PFSK-1 (cell line): ENCODE measurements at regions not wholly inside any gene's neighbourhood (a gene's known extent, or its start where the extent isn't known, plus 50 kb on each side); places are given as distances from the start of the nearest gene placed in this dataset.

ENCODE experiments used
- FOXP2 ChIP-seq: optimal IDR thresholded peaks from 2 replicates; pipeline ENCODE3; 2011; ENCODE audit warnings: borderline replicate concordance, control low read depth, inconsistent platforms; ENCODE audit not compliant: insufficient read depth; ENCODE audit errors: extremely low read length, extremely low read depth
- POLR2AphosphoS5 ChIP-seq: IDR thresholded peaks from 2 replicates; pipeline ENCODE4 v1.6.1; 2012; ENCODE audit warnings: low read depth, mild to moderate bottlenecking, control low read depth, low read length, moderate library complexity
- REST ChIP-seq, 2 experiments: IDR thresholded peaks; 2 replicates each; pipeline versions ENCODE4 v1.6.1 to v1.8.0; 2011 to 2012; ENCODE audit warnings: low read depth in 2 of 2, low read length in 2 of 2, control low read depth in 1 of 2, inconsistent platforms in 1 of 2, mild to moderate bottlenecking in 1 of 2, moderate library complexity in 1 of 2; ENCODE audit not compliant: insufficient read depth in 1 of 2
- SIN3A ChIP-seq: IDR thresholded peaks from 2 replicates; pipeline ENCODE4 v1.6.1; 2012; ENCODE audit warnings: mild to moderate bottlenecking, low read length, moderate library complexity, borderline replicate concordance; ENCODE audit not compliant: insufficient read depth
- TAF1 ChIP-seq: IDR thresholded peaks from 2 replicates; pipeline ENCODE4 v1.6.1; 2012; ENCODE audit warnings: low read length, control low read depth, borderline replicate concordance; ENCODE audit not compliant: insufficient read depth

DNA sequence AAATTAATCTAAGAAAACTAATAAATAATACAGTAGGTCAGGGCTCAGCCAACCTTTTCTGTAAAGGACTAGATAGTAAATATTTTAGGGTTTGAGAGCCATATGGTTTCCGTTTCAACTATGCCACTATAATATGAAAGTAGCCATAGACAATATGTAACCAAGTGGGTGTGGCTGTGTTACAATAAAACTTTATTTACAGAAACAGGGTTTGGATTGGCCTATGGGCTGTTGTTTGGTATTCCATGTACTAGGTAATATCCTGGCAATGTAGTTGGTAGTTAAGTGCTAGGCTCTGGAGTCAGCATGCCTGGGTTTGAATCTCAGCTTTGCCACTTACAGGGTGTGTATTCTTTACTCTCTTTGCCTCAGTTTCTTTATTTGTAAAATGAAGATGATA lies 156.5 kb upstream of the RPH3A start:
- no peak for TF ChIP-seq REST (IDR thresholded peaks at IDR 0.05; ENCODE audit: insufficient read depth in 1 of 2, low read depth in 2 of 2, low read length in 2 of 2)
- no peak for TF ChIP-seq FOXP2
- TF ChIP-seq POLR2AphosphoS5, result no peak
- TF ChIP-seq TAF1, result no peak
- no peak for TF ChIP-seq SIN3A

DNA sequence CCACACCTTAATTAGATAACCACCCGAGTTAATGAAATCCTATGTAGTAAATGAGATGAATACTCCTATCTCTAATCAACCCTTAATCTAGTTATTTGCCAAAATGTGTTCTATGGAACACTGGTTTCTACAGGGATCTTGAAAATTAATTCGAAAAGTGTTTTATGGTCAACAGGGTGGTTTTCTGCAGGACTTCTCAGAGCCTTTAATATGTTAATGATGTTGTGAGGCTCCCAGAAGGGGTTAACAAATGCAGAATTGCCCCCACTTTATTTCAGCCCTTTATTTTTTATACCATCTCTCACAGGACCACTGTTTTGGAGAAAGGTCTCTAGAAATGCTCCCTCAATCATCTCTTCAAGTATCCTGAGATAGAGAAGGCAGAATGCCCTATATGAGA lies 153.1 kb upstream of the RPH3A start:
- TF ChIP-seq FOXP2, result no peak
- TF ChIP-seq SIN3A, result no peak

- TF ChIP-seq REST (IDR thresholded peaks at IDR 0.05; ENCODE audit: insufficient read depth in 1 of 2, low read depth in 2 of 2, low read length in 2 of 2) (no peak), POLR2AphosphoS5 (no peak), FOXP2 (no peak), SIN3A (no peak)
Observed at GRCh38 chr12:112645586-112645985, 146.0 kb upstream of the RPH3A start.

GRCh38 chr12:112656141-112656540 lies 135.4 kb upstream of the RPH3A start:
- TF ChIP-seq SIN3A (no peak), TAF1 (no peak), FOXP2 (no peak), POLR2AphosphoS5 (no peak), REST (IDR thresholded peaks at IDR 0.05; ENCODE audit: insufficient read depth in 1 of 2, low read depth in 2 of 2, low read length in 2 of 2) (no peak)

DNA sequence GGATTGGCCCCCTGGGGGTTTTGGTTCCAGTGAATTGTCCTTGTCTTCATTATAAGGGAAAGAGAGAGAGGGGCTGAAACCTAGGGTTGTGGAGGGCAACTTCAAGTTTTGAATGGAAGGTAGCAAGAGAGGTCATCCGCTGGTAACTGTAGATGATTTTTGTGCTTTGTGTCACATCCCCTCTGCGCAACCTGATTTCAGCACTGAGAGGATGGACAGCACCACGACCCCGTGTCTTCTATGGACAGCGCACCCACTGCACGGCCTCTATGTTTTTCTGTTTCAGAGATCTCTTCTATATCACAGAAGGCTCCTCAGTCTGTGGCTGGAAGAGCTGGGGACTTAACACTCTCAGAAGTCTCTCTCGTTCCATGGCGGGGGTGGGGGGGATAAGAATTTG lies 127.0 kb upstream of the RPH3A start:
- TF ChIP-seq REST (IDR thresholded peaks at IDR 0.05; ENCODE audit: insufficient read depth in 1 of 2, low read depth in 2 of 2, low read length in 2 of 2), result peak; percentile 94 to 99
- TF ChIP-seq TAF1, result no peak
- TF ChIP-seq POLR2AphosphoS5, result no peak
- TF ChIP-seq SIN3A, result peak; percentile 71; the same call in 1 of the 2 replicates
